ENCODE measurements at regions not wholly inside any gene's neighbourhood (a gene's known extent, or its start where the extent isn't known, plus 50 kb on each side); places are given as distances from the start of the nearest gene placed in this dataset.

GRCh38 chr13:108560093-108560492 lies 69.3 kb upstream of the MYO16 start:
- no peaks in the 10 kb centered on the region for H3K79me2 ChIP-seq (ENCODE audit: insufficient read depth)
- H3K4me2 ChIP-seq, result no peak overlapping the region
- no peak overlapping the region for H3K9ac ChIP-seq
- POLR2A ChIA-PET, result no interaction called here
- no peaks in the 10 kb centered on the region for H3K9me2 ChIP-seq
- no peaks in the 10 kb centered on the region for H3F3A ChIP-seq (replicated peaks; ENCODE audit: insufficient read depth)
- no peak overlapping the region for H3K4me3 ChIP-seq (ENCODE audit: low read depth in 2 of 2, low read length in 1 of 2)
- 29% methylated on average over 3 of the region's 3 CpGs for WGBS (ENCODE audit: low lambda C conversion rate)
- no peak overlapping the region for H3K27ac ChIP-seq (ENCODE audit: low read depth in 2 of 2, low read length in 1 of 2)
- no peaks in the 10 kb centered on the region for H3K27me3 ChIP-seq (ENCODE audit: insufficient read depth)
- H4K20me1 ChIP-seq (ENCODE audit: insufficient read depth), result no peaks in the 10 kb centered on the region
- no peaks in the 10 kb centered on the region for H3K4me1 ChIP-seq (ENCODE audit: control insufficient read depth in 1 of 2, insufficient read depth in 2 of 2, low read depth in 1 of 2, low read length in 1 of 2)
- no peaks in the 10 kb centered on the region for H3K9me3 ChIP-seq
- TF ChIP-seq RXRA (IDR thresholded peaks at IDR 0.05; ENCODE audit: borderline replicate concordance, low read depth), result no peak
- TF ChIP-seq NFIC (IDR thresholded peaks at IDR 0.05; ENCODE audit: borderline replicate concordance), result no peak
- TF ChIP-seq, protein P1, sequence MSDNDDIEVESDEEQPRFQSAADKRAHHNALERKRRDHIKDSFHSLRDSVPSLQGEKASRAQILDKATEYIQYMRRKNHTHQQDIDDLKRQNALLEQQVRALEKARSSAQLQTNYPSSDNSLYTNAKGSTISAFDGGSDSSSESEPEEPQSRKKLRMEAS (IDR thresholded peaks at IDR 0.05; ENCODE audit: low read depth), result no peak
- no peak for TF ChIP-seq RAD21 (IDR thresholded peaks at IDR 0.05; ENCODE audit: low read length)
- TF ChIP-seq, protein P2, sequence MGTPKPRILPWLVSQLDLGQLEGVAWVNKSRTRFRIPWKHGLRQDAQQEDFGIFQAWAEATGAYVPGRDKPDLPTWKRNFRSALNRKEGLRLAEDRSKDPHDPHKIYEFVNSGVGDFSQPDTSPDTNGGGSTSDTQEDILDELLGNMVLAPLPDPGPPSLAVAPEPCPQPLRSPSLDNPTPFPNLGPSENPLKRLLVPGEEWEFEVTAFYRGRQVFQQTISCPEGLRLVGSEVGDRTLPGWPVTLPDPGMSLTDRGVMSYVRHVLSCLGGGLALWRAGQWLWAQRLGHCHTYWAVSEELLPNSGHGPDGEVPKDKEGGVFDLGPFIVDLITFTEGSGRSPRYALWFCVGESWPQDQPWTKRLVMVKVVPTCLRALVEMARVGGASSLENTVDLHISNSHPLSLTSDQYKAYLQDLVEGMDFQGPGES (IDR thresholded peaks at IDR 0.05; ENCODE audit: low read depth, low read length), result no peak
- no peak for TF ChIP-seq NRF1 (IDR thresholded peaks at IDR 0.05; ENCODE audit: low read depth, low read length)
- CTCF ChIA-PET, result no interaction called here
- no peak for DNase-seq
- H2AFZ ChIP-seq (ENCODE audit: low read depth), result no peak overlapping the region
- H3K36me3 ChIP-seq (replicated peaks in 1 of 2; ENCODE audit: control insufficient read depth in 1 of 2, insufficient read depth in 2 of 2, low read length in 1 of 2), result no peaks in the 10 kb centered on the region

GRCh38 chr13:108561149-108561548 lies 68.3 kb upstream of the MYO16 start:
- no peaks in the 10 kb centered on the region for H3K9me3 ChIP-seq
- TF ChIP-seq, protein P3, sequence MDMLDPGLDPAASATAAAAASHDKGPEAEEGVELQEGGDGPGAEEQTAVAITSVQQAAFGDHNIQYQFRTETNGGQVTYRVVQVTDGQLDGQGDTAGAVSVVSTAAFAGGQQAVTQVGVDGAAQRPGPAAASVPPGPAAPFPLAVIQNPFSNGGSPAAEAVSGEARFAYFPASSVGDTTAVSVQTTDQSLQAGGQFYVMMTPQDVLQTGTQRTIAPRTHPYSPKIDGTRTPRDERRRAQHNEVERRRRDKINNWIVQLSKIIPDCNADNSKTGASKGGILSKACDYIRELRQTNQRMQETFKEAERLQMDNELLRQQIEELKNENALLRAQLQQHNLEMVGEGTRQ (IDR thresholded peaks at IDR 0.05; ENCODE audit: borderline replicate concordance, low read depth, low read length), result no peak
- H3K27ac ChIP-seq (ENCODE audit: low read depth in 2 of 2, low read length in 1 of 2), result no peak overlapping the region
- H3K4me3 ChIP-seq (ENCODE audit: low read depth in 2 of 2, low read length in 1 of 2), result no peak overlapping the region
- no peaks in the 10 kb centered on the region for H4K20me1 ChIP-seq (ENCODE audit: insufficient read depth)
- CTCF ChIA-PET, result no interaction called here
- POLR2A ChIA-PET, result no interaction called here
- no peak for DNase-seq
- no peaks in the 10 kb centered on the region for H3F3A ChIP-seq (replicated peaks; ENCODE audit: insufficient read depth)
- no peaks in the 10 kb centered on the region for H3K27me3 ChIP-seq (ENCODE audit: insufficient read depth)
- H3K36me3 ChIP-seq (replicated peaks in 1 of 2; ENCODE audit: control insufficient read depth in 1 of 2, insufficient read depth in 2 of 2, low read length in 1 of 2), result no peaks in the 10 kb centered on the region
- no peak overlapping the region for H3K4me2 ChIP-seq
- no peaks in the 10 kb centered on the region for H3K4me1 ChIP-seq (ENCODE audit: control insufficient read depth in 1 of 2, insufficient read depth in 2 of 2, low read depth in 1 of 2, low read length in 1 of 2)
- H3K9ac ChIP-seq, result no peak overlapping the region
- no peak overlapping the region for H2AFZ ChIP-seq (ENCODE audit: low read depth)
- no peaks in the 10 kb centered on the region for H3K9me2 ChIP-seq
- 6% methylated on average over 2 of the region's 2 CpGs for WGBS (ENCODE audit: low lambda C conversion rate)
- no peaks in the 10 kb centered on the region for H3K79me2 ChIP-seq (ENCODE audit: insufficient read depth)

GRCh38 chr13:108566413-108567170 lies 62.8 kb upstream of the MYO16 start:
- Histone ChIP-seq H3K4me3 (ENCODE audit: low read depth in 2 of 2, low read length in 1 of 2) (no peak overlapping the region), H3K4me1 (ENCODE audit: control insufficient read depth in 1 of 2, insufficient read depth in 2 of 2, low read depth in 1 of 2, low read length in 1 of 2) (no peaks in the 10 kb centered on the region), H3K36me3 (replicated peaks in 1 of 2; ENCODE audit: control insufficient read depth in 1 of 2, insufficient read depth in 2 of 2, low read length in 1 of 2) (no peaks in the 10 kb centered on the region), H3K27me3 (ENCODE audit: insufficient read depth) (no peaks in the 10 kb centered on the region), H3K9me2 (no peaks in the 10 kb centered on the region), H3F3A (replicated peaks; ENCODE audit: insufficient read depth) (no peaks in the 10 kb centered on the region), H2AFZ (ENCODE audit: low read depth) (no peak overlapping the region), H4K20me1 (ENCODE audit: insufficient read depth) (no peaks in the 10 kb centered on the region), H3K27ac (ENCODE audit: low read depth in 2 of 2, low read length in 1 of 2) (no peak overlapping the region), H3K4me2 (no peak overlapping the region), H3K9me3 (no peaks in the 10 kb centered on the region), H3K9ac (no peak overlapping the region), H3K79me2 (ENCODE audit: insufficient read depth) (no peaks in the 10 kb centered on the region)
- DNase-seq, result no peak
- ChIA-PET CTCF (no interaction called here), POLR2A (no interaction called here)
- 34% methylated on average over 2 of the region's 2 CpGs for WGBS (ENCODE audit: low lambda C conversion rate)
- no peak for TF ChIP-seq YY1 (IDR thresholded peaks at IDR 0.05; ENCODE audit: low read depth)
- TF ChIP-seq, protein P4, sequence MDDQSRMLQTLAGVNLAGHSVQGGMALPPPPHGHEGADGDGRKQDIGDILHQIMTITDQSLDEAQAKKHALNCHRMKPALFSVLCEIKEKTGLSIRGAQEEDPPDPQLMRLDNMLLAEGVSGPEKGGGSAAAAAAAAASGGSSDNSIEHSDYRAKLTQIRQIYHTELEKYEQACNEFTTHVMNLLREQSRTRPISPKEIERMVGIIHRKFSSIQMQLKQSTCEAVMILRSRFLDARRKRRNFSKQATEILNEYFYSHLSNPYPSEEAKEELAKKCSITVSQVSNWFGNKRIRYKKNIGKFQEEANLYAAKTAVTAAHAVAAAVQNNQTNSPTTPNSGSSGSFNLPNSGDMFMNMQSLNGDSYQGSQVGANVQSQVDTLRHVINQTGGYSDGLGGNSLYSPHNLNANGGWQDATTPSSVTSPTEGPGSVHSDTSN (IDR thresholded peaks at IDR 0.05), result no peak
- no peak for TF ChIP-seq RFX5 (IDR thresholded peaks at IDR 0.05; ENCODE audit: low read length)

Data from SK-N-SH (cell line).